ENCODE measurements at regions not wholly inside any gene's neighbourhood (a gene's known extent, or its start where the extent isn't known, plus 50 kb on each side); places are given as distances from the start of the nearest gene placed in this dataset.

DNA sequence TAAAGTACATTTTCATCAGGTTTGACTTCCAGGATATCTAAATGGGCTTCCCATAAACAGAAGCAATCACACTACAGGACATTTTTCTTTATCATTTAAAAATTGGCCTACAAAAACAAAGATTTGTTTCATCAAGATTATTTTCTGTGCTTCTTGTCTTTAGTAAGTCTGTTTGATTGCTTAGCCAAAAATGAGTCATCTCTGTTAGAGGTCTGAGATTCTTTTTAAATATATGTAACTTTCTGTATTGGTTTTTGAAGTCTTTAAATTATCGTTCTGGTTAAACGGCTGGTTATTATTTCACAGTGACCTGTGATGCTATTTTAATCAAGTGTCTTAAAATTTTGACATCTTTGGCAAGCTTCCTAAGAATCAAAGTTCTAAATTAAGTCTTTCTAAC is 62.7 kb downstream of the SLITRK1 start:
- no peak for TF ChIP-seq CTCF (IDR thresholded peaks at IDR 0.05)
- TF ChIP-seq POLR2AphosphoS5 (IDR thresholded peaks at IDR 0.05), result no peak
- no peak for TF ChIP-seq POLR2A (IDR thresholded peaks at IDR 0.05)

Data from upper lobe of left lung (tissue), 4 donors.